HL-60 (cell line): ENCODE measurements at regions not wholly inside any gene's neighbourhood (a gene's known extent, or its start where the extent isn't known, plus 50 kb on each side); places are given as distances from the start of the nearest gene placed in this dataset.

Source experiments
- DNase-seq, 2 experiments: peaks; one replicate each; pipeline ENCODE4 v3.0.0-alpha.2; 2010 to 2020; ENCODE audit warnings: low read depth in 1 of 2, low spot score in 1 of 2
- H3K27ac ChIP-seq: fragments of 250-450 bp; sonication (Bioruptor Pico); replicated peaks from 2 replicates; pipeline ENCODE4 v1.5.1; 2020; ENCODE audit warnings: mild to moderate bottlenecking, moderate library complexity
- H3K27me3 ChIP-seq: fragments of 250-450 bp; sonication (Bioruptor Pico); 2 replicates; pipeline ENCODE4 v1.5.1; 2021; ENCODE audit warnings: mild to moderate bottlenecking, moderate library complexity; ENCODE audit not compliant: insufficient read depth, poor library complexity, severe bottlenecking
- H3K4me3 ChIP-seq: replicated peaks from 2 replicates; pipeline ENCODE4 v1.5.1; 2011; ENCODE audit warnings: mild to moderate bottlenecking, control low read depth, low read length; ENCODE audit not compliant: insufficient read depth
- CTCF ChIP-seq: IDR thresholded peaks from one replicate; pipeline ENCODE4 v1.5.1; 2011; ENCODE audit warnings: low read length, control low read depth, inconsistent platforms; ENCODE audit not compliant: insufficient read depth
- GABPA ChIP-seq: IDR thresholded peaks from 2 replicates; pipeline ENCODE4 v1.6.1; 2012; ENCODE audit warnings: low read depth
- POLR2AphosphoS5 ChIP-seq: IDR thresholded peaks from 2 replicates; pipeline ENCODE4 v1.6.1; 2012; ENCODE audit warnings: low read depth
- REST ChIP-seq: IDR thresholded peaks from 2 replicates; pipeline ENCODE4 v1.6.1; 2012; ENCODE audit warnings: low read depth; ENCODE audit not compliant: insufficient replicate concordance
- SPI1 ChIP-seq: IDR thresholded peaks from 2 replicates; pipeline ENCODE4 v1.6.1; 2012; ENCODE audit warnings: low read depth, mild to moderate bottlenecking, borderline replicate concordance

GRCh38 chr15:67927501-67928168, 87.8 kb upstream of the RNU6-1 start:
- H3K27me3 ChIP-seq = no peaks in the 10 kb centered on the region
- no peak overlapping the region for H3K27ac ChIP-seq
- no peak for DNase-seq
- TF ChIP-seq CTCF = no peak
- no peak for TF ChIP-seq SPI1
- no peak for TF ChIP-seq GABPA
- no peak for TF ChIP-seq POLR2AphosphoS5
- TF ChIP-seq REST = no peak
- H3K4me3 ChIP-seq = no peak overlapping the region

GRCh38 chr15:67928666-67929065, 88.8 kb upstream of the RNU6-1 start:
- Histone ChIP-seq H3K4me3 (no peak overlapping the region), H3K27ac (no peak overlapping the region), H3K27me3 (no peaks in the 10 kb centered on the region)
- TF ChIP-seq SPI1 = no peak
- TF ChIP-seq GABPA = no peak
- no peak for TF ChIP-seq POLR2AphosphoS5
- TF ChIP-seq REST = no peak
- no peak for TF ChIP-seq CTCF
- no peak for DNase-seq

- TF ChIP-seq POLR2AphosphoS5 (no peak), REST (no peak), SPI1 (no peak), CTCF (no peak), GABPA (no peak)
- Histone ChIP-seq H3K27me3 (no peaks in the 10 kb centered on the region), H3K4me3 (no peak overlapping the region), H3K27ac (no peak overlapping the region)
- DNase-seq = no peak
Observed at GRCh38 chr15:67930720-67931119, 90.9 kb upstream of the RNU6-1 start.
